HG02840 (cell line): ENCODE measurements at regions not wholly inside any gene's neighbourhood (a gene's known extent, or its start where the extent isn't known, plus 50 kb on each side); places are given as distances from the start of the nearest gene placed in this dataset.

Source experiments
- ATAC-seq: cut with Tn5 transposase; IDR thresholded peaks from one replicate; pipeline ENCODE4 v1.9.1; 2021; ENCODE audit warnings: mild to moderate bottlenecking, moderate library complexity, moderate number of reproducible peaks; ENCODE audit not compliant: unreplicated experiment, low FRiP score

GRCh38 chr20:11849976-11850670 is 67.6 kb upstream of the BTBD3 start:
- no peak for ATAC-seq

GRCh38 chr20:11850901-11851300 is 66.8 kb upstream of the BTBD3 start:
- ATAC-seq, result no peak

DNA sequence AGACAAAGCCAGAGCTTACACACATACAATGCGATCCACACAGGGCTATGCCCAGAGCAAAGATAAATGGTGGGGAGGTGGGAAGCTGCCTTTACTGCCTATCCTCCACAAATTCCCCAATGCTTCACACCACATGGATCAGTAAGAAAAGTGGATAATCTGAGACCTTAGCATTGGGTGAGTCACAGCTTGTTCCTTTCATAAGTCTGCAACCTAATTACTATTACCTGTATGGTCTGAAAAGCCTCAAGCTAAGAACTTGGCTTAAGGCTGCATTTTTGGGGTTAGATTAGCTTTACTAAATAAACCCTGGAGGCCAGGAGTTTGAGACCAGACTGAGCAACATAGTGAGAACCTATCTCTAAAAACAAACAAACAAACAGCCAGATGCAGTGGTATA is 66.0 kb upstream of the BTBD3 start:
- ATAC-seq, result no peak

- ATAC-seq, result no peak
These were observed 65.5 kb upstream of the BTBD3 start for GRCh38 chr20:11852189-11852588.

DNA sequence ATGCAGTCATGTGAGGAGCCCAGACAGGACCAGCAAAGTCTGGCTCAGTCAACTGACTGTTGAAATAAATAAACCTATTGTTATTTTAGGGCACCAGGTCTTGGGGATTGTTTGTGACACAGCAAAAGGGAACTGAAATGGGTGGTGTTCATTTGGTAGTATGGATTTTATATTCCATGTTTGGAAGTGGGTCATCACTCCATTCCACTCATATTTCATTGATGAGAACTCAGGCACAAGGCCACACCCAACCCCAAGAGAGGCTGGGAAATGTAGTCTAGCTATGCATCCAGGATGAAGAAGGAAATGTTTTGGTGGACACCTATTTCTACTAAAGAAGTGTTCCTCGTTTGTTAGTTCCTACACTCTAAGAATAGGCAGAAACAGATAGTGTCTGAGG is 64.9 kb upstream of the BTBD3 start:
- ATAC-seq, result no peak

DNA sequence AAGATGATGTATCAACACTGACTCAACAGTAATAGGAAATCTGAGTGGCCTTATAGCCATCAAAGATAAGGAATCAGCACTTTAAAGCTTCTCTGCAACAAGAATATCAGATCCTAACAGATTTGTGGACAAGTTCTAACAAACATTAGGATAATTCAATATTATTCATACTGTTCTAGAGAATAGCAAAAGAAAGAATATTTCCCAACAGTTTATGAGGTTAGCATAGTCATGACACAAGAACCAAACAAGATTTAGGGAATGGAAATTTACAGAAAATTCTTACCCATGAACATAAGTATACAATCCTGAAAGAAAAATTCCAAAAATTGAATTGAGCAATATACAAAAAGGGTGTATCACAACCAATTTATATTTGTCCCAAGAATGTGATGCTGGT is 64.3 kb upstream of the BTBD3 start:
- no peak for ATAC-seq

DNA sequence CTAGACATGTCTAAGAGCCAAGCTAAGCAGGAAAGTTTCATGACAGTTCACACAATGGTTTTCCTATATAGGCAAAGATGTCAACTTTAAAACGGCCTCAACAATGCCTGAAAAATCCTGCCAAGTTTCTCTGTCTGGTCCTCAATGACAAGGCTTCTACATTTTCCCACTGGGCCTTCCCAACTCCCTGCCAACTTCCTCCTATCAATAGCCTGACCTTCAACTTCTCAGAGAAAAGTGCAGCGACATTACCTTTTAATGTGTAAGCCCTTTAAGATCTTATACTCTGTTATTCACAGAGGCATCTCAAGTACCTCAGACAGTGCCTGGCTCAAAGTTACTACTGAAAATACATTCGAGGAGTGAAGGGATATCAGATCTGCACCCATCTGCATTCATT is 56.2 kb upstream of the BTBD3 start:
- ATAC-seq, result no peak

GRCh38 chr20:11867291-11867919 is 50.3 kb upstream of the BTBD3 start:
- no peak for ATAC-seq
